Chondrocyte (in vitro differentiated cells): ENCODE measurements at regions not wholly inside any gene's neighbourhood (a gene's known extent, or its start where the extent isn't known, plus 50 kb on each side); places are given as distances from the start of the nearest gene placed in this dataset.

Source experiments
- DNase-seq: peaks from one replicate; pipeline ENCODE4 v3.0.0; 2021; ENCODE audit warnings: mixed read lengths, low spot score
- H3K27ac Mint-ChIP-seq: one replicate; pipeline ENCODE4 v1.8.0; 2021; ENCODE audit warnings: mild to moderate bottlenecking, moderate library complexity, mixed read lengths; ENCODE audit not compliant: unreplicated experiment
- H3K27me3 Mint-ChIP-seq: 2 replicates; pipeline ENCODE4 v1.8.0; 2021; ENCODE audit warnings: low read depth, mixed read lengths
- H3K36me3 Mint-ChIP-seq: 2 replicates; pipeline ENCODE4 v1.8.0; 2021; ENCODE audit warnings: low read depth, mixed read lengths
- H3K4me1 Mint-ChIP-seq: 2 replicates; pipeline ENCODE4 v1.8.0; 2021; ENCODE audit warnings: low read depth, mild to moderate bottlenecking, mixed read lengths
- H3K4me3 Mint-ChIP-seq: one replicate; pipeline ENCODE4 v1.8.0; 2021; ENCODE audit warnings: mild to moderate bottlenecking, moderate library complexity, mixed read lengths; ENCODE audit not compliant: unreplicated experiment
- H3K9me3 Mint-ChIP-seq: 2 replicates; pipeline ENCODE4 v1.8.0; 2021; ENCODE audit warnings: low read depth, mixed read lengths
- CTCF ChIP-seq: fragments of 200-600 bp; sonication (generic); IDR thresholded peaks from 2 replicates; pipeline ENCODE4 v1.5.0; 2021; ENCODE audit warnings: antibody characterized with exemption, mild to moderate bottlenecking, moderate library complexity

GRCh38 chr5:12794476-12795332 lies 890.5 kb upstream of the CTNND2 start:
- Mint-ChIP-seq H3K27ac (no peak overlapping the region), H3K36me3 (no peaks in the 10 kb centered on the region), H3K27me3 (peaks cover 1% of the 10 kb centered on the region), H3K4me3 (no peak overlapping the region), H3K4me1 (no peaks in the 10 kb centered on the region), H3K9me3 (peaks cover 10% of the 10 kb centered on the region)
- TF ChIP-seq CTCF = no peak
- DNase-seq = peak; percentile 91

- Mint-ChIP-seq H3K9me3 (peaks cover 10% of the 10 kb centered on the region), H3K27me3 (peaks cover 2% of the 10 kb centered on the region), H3K4me1 (no peaks in the 10 kb centered on the region), H3K27ac (no peak overlapping the region), H3K36me3 (no peaks in the 10 kb centered on the region), H3K4me3 (no peak overlapping the region)
- no peak for DNase-seq
- TF ChIP-seq CTCF = no peak
These were observed 889.1 kb upstream of the CTNND2 start for GRCh38 chr5:12793373-12793772.

GRCh38 chr5:12780536-12780935 lies 876.3 kb upstream of the CTNND2 start:
- Mint-ChIP-seq H3K36me3 (no peaks in the 10 kb centered on the region), H3K27me3 (peaks cover 10% of the 10 kb centered on the region), H3K4me1 (no peaks in the 10 kb centered on the region), H3K4me3 (no peak overlapping the region), H3K27ac (no peak overlapping the region), H3K9me3 (no peaks in the 10 kb centered on the region)
- TF ChIP-seq CTCF = no peak
- DNase-seq = no peak

- Mint-ChIP-seq H3K9me3 (peaks cover 2% of the 10 kb centered on the region), H3K27ac (no peak overlapping the region), H3K27me3 (peaks cover 12% of the 10 kb centered on the region), H3K36me3 (no peaks in the 10 kb centered on the region), H3K4me1 (no peaks in the 10 kb centered on the region), H3K4me3 (no peak overlapping the region)
- no peak for TF ChIP-seq CTCF
- DNase-seq = no peak
These were observed 873.1 kb upstream of the CTNND2 start for GRCh38 chr5:12777342-12777741.

- Mint-ChIP-seq H3K36me3 (no peaks in the 10 kb centered on the region), H3K4me1 (no peaks in the 10 kb centered on the region), H3K27me3 (peaks cover 8% of the 10 kb centered on the region), H3K9me3 (peaks cover 2% of the 10 kb centered on the region), H3K27ac (no peak overlapping the region), H3K4me3 (no peak overlapping the region)
- no peak for DNase-seq
- no peak for TF ChIP-seq CTCF
These were observed 868.0 kb upstream of the CTNND2 start for GRCh38 chr5:12772276-12772675.
